LoVo (cell line): ENCODE measurements at regions not wholly inside any gene's neighbourhood (a gene's known extent, or its start where the extent isn't known, plus 50 kb on each side); places are given as distances from the start of the nearest gene placed in this dataset.

ENCODE experiments used
- DNase-seq: peaks from one replicate; pipeline ENCODE4 v3.0.0-alpha.2; 2016; ENCODE audit warnings: low spot score

DNA sequence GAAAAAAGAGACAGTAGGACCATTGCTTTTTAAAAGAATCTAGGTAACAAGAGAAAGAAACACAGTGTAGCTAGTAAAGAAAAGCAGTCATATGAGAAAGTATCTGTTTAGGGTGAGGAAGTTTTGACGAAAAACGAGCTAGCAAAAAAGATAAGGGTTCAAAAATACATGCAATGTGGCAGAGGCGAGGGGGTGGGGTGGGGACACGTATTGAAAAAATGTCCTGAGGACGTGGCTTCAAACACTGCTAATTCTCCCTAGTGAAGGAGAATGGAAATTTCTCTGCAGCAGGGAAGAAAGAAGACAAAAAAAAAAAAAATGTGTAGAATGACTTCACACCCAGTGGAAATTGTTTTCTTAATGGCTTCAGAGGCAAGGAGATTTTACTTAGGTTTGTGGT lies 856.4 kb upstream of the INTU start:
- no peak for DNase-seq

GRCh38 chr4:126777649-126778048 lies 855.1 kb upstream of the INTU start:
- no peak for DNase-seq

DNA sequence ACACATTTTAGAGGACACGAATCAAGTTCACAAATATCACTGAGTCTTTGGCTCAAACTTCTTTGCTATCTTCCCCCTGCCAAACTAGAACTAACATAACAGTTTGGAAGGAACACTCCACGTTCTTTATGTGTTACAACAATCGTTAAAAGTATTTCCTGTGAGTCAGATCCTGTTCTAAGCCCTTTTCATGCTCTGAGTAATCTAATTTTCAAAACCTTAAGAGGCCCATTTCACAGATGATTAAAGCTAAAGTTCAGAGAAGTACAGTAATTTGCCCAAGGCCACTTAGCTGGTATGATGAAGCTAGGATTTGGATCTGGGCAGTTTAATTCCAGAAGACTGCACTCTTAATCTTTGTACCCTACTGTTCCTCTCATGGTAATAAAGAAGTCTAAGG lies 854.4 kb upstream of the INTU start:
- DNase-seq: no peak

DNA sequence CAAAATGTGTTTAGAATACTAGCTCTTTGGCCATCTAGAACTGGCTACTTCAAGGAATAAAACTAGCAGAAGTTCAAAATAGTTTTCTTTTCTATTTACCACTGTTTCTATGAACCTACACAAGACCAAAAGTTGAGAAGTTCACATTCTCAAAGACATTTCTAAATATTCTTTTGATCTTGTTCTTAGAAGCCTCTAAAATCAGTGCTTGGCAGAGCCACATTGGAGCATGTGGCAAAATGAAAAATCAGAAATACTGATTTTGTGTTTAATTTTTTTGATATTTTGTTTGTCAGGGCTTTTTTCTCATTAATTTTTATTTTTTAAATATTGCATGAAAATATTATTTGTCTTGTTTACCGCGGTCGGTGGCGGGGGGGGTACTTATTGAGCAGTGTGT lies 853.8 kb upstream of the INTU start:
- no peak for DNase-seq

DNA sequence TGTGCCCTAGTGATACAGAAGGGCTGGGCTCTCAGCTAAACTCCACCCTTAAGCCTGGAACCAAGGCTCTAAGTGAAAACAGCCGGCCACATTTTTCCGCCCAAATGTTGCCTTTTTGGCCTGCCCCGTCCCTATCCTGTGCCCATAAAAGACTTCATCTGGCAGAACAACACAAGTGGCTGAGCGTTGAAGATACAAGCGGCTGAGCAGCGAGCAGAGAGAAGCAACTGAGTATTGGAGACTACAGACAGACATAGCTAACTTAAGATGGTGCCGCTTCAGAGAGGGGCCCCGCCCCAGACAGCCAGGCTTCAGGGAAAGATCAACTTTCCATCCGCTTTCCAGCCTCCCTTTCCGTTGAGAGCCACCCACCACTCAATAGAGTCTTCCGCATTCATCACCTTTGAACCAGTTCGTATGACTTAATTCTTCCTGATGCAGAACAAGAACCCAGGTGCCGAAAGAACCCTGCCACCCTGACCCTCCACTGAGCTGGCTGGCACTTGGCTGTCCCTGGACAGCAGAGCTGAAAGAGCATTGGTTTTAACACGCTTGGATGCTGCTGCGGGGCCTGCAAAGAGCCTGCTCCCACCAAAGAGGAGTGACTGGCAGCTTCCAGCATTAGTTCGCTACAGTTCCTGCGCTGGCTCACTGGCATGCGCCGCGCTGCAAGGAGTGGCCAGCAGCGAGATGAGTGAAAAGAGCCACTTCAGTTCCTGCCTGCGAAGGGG lies 853.2 kb upstream of the INTU start:
- no peak for DNase-seq

DNA sequence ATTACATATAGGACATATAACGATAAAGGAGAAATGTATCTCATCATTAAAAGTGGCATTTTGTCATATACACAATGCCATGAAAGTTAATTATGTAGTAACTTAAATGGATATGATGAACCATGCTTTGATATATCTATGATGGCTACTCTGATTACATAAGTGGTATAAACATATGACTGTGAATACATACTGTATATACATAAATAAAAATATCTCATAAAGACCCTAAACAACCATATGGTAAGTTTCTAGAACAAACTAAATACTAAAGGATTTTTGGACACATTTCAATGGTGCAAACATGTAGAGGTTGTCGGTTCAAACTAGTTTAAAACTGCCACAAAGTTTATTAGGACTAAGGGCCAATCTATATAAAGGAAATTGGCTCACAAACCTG lies 849.6 kb upstream of the INTU start:
- no peak for DNase-seq

DNA sequence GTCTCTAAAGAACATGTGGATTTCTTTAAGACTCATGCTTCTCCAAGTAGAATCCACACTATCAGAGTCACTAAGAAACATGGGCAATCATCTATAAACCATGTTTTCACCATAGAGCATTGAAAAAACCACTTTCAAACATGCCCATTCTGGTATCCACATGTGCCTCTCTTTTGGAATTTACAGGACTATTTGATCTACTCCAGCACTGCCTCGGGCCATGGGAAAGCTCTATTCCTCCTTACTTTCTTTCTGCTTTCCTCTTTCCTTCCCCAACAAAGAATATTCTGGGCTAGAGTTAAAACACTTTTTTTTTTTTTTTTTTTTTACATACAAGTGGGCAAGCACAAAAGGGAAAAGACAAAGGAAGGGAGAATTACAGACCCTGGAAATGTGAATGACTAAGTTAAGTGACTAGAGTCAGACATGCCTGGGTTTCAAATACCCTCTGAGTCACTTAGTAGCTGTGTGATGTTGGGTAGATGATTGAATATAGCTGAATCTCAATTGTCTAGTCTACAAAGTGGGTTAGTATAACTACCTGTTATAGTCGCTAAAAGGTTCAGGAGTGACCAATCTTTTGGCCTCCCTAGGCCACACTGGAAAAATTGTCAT lies 847.7 kb upstream of the INTU start:
- DNase-seq: no peak

- DNase-seq: no peak
These were observed 842.1 kb upstream of the INTU start for GRCh38 chr4:126790633-126791032.

DNA sequence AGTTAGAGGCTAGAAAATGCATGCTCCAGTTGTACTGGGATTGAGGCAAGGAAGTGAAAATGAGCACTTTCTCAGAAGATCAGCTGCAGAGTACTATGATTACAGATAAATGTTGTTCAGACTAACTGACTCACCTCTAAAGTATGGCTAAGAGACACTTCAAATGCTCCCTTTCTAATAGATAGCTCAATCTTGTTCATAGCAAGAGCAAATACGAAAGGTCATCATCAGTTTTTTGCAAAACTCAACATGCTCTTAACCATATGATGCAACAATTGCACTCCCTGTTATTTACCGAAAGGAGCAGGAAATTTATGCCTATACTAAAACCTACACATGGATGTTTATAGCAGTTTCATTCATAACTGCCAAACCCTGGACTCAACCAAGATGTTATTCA lies 838.4 kb upstream of the INTU start:
- no peak for DNase-seq

DNA sequence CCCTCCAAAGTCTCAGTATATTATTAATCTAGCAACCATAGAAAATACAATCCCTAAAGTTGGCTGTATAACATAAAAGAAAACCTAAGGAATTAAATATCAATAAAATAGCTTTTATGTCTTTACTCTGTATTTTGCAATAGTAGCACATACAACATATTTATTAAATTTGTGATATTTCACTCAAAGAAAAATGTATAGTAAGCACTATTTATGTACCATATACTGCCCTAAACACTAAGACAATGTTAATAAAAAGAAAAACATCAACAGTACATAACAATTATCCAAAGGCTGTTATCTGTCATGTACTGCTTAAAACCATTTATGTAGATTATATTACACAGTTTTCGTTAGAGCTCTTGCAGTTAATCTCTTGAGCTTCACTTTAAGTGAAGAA lies 834.5 kb upstream of the INTU start:
- DNase-seq: no peak

DNA sequence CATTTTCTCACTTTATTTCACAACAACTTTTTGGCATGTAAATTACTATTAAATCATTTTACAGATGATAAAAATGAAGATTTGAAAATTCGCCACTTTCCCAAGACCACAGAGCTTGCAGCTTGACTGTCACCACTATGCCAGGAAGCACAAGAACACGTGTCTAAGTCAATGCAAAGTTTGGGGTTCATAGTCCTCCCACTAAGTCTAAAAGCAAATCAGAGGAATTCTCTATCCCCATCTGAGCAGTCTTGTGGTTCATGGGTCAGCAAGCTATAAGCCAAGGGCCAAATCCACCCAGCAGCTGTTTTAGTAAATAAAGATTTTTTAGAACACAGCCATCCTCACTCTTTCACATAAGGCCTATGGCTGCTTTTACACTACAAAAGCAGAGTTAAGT lies 833.3 kb upstream of the INTU start:
- no peak for DNase-seq

GRCh38 chr4:126799971-126800574 lies 832.7 kb upstream of the INTU start:
- DNase-seq: no peak

DNA sequence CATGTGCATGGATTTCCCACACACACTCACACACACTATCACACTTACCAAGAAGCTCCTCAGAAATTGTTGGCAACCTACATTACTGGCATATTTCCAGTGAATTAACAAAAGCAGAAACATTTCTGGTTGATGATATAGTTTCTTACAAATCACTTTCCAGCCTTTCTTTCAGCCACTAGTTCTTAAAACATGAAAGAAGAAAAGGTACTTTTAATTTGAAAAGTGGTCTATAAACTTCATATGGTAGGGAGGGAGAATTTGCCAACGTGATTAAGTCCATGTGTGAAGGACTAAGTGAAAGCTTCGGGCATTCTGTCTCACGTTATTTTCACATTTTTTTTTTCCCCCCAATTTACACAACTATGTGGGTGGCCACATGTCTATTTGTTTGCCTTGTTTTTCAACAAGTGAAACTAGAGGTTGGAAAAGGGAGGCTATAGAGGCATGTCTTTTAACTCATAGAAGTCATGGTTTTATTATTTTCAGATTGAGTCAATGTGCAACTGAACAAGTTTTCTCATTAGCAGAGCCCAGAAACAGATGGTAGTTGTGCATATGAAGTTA lies 832.1 kb upstream of the INTU start:
- DNase-seq: no peak

GRCh38 chr4:126807132-126807531 lies 825.6 kb upstream of the INTU start:
- DNase-seq: no peak

- no peak for DNase-seq
These were observed 820.7 kb upstream of the INTU start for GRCh38 chr4:126812076-126812475.

DNA sequence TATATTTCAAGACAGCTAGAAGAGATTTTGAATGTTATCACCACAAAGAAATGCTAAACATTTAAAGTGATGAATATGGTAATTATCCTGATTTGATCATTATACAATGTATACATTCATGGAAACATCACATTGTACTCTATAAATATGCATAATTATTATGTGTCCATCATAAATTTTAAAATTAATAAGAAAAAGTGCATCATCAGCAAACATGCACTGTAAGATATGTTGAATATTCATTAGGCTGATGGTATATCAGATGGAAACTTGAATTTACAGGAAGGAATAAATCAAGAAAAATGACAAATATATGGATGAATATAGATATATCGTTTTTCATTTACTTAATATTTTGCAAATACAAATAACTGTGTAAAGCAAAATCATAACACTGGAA lies 812.1 kb upstream of the INTU start:
- DNase-seq: no peak

DNA sequence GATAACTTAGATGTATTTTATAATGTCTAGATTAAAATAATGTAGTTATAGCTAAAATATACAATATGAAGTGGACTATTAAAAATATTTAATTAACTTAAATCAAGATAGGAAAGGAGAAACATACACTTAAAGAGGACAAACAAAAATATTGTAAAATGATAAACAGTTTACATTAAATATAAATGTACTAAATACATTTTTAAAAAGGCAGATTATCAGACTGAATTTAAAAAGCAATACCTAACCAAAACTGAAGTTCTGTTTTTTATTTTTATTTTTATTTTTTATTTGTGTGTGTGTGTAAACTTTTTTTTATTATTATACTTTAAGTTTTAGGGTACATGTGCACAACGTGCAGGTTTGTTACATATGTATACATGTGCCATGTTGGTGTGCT lies 811.6 kb upstream of the INTU start:
- DNase-seq: no peak

DNA sequence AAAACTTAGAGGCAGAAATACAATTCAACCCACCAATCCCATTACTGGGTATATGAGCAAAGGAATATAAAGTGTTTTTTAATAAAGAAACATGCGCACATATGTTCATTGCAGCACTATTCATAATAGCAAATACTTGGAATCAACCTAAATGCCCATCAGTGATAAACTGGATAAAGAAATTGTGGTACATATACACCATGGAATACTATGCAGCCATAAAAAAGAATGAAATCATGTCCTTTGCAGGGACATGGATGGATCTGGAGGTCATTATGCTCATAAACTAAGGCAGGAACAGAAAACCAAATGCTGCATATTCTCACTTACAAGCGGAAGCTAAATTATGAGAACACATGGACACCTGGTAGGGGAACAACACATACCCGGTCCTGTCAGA lies 807.7 kb upstream of the INTU start:
- no peak for DNase-seq

- no peak for DNase-seq
These were observed 805.1 kb upstream of the INTU start for GRCh38 chr4:126827669-126828068.

- no peak for DNase-seq
These were observed 797.9 kb upstream of the INTU start for GRCh38 chr4:126834854-126835253.

DNA sequence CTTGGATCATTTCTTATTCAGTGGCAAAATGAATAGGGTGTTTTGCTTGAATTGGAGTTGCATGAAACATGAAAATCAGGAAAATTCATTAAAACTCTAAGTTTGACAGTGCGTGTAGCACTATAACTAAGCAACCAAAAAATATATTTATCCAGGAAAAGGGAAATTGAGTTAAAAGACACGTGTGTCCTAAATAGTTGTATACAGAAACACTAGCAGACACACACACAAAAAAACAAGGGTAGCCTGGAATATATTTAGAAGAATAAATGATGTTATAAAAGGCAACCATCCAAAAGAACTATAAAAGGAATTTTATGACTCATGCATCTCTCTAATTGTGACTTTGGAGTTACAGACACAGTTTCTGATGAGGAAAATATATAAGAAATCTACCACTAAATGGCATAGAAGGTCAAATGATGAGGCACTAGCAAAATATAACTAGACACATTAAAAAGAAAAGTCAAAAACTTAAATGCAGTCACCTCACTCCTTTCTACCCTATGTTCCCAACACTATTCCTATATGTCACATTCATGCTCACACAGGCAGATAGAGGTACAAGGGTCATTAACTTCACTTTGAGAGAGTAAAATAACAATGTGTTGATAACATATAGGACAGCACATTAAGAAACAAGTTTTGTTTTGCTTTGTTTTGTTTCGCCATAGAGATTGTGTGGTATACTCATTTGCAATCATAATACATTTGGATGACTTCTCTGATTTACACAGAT lies 793.6 kb upstream of the INTU start:
- DNase-seq: no peak

GRCh38 chr4:126843492-126844067 lies 789.2 kb upstream of the INTU start:
- no peak for DNase-seq
